HepG2 (cell line): ENCODE measurements at regions not wholly inside any gene's neighbourhood (a gene's known extent, or its start where the extent isn't known, plus 50 kb on each side); places are given as distances from the start of the nearest gene placed in this dataset.

Experiments
- ATAC-seq: fragments of 200-7000 bp; cut with Tn5 transposase; 3 replicates; pipeline ENCODE4 v1.9.1; 2020; ENCODE audit warnings: mild to moderate bottlenecking, moderate library complexity
- BruUV-seq: library from RNA; stranded (reverse); fragments of 400-500 nt; replicated peaks from 2 replicates; lab custom pipeline; 2021; lab: Mats Ljungman, UMichigan
- CTCF ChIA-PET: fragments of 300-600 bp; formaldehyde crosslinking; extraction: SDS; loops from one replicate; lab custom pipeline; 2021; ENCODE audit warnings: low total read pairs, inconsistent platforms, low intra/inter-chr PET ratio; lab: Yijun Ruan, JAX
- POLR2A ChIA-PET: fragments of 350-600 bp; sonication (Branson Sonifier 250); formaldehyde crosslinking; loops from one replicate; lab custom pipeline; 2020; ENCODE audit warnings: antibody characterized with exemption, inconsistent platforms; lab: Yijun Ruan, JAX
- DNase-seq: peaks from one replicate; pipeline ENCODE4 v3.0.0-alpha.2; 2015; ENCODE audit warnings: low spot score
- FAIRE-seq: peaks from 3 replicates; lab custom pipeline; 2011; peaks lifted over from hg19 to GRCh38; lab: Jason Lieb, UNC
- H2AFZ ChIP-seq: one replicate; pipeline ENCODE4 v1.6.1; 2011; ENCODE audit warnings: low read length, inconsistent platforms
- H3K27ac ChIP-seq: fragments of 300-600 bp; 3 replicates; pipeline ENCODE4 v1.8.0; 2011; ENCODE audit warnings: mixed run types, mild to moderate bottlenecking, mixed read lengths, low read length, inconsistent platforms; ENCODE audit not compliant: insufficient read depth; ENCODE audit errors: extremely low read length
- H3K27me3 ChIP-seq, 2 experiments: fragments of 200-600 bp in 1 of 2; 2 replicates in 1 of 2; 3 replicates in 1 of 2; pipeline versions ENCODE4 v1.6.0 to v1.8.0; 2011; ENCODE audit warnings: low read length in 2 of 2, mild to moderate bottlenecking in 2 of 2, moderate library complexity in 2 of 2, inconsistent platforms in 1 of 2; ENCODE audit not compliant: insufficient read depth in 2 of 2, control insufficient read depth in 1 of 2
- H3K36me3 ChIP-seq, 2 experiments: fragments of 200-600 bp in 1 of 2; replicated peaks in 1 of 2; 2 replicates in 1 of 2; 3 replicates in 1 of 2; pipeline versions ENCODE4 v1.5.1 to v1.8.0; 2011; ENCODE audit warnings: low read length in 2 of 2, inconsistent platforms in 1 of 2; ENCODE audit not compliant: insufficient read depth in 2 of 2, control insufficient read depth in 1 of 2
- H3K4me1 ChIP-seq: 2 replicates; pipeline ENCODE4 v1.5.1; 2012; ENCODE audit warnings: low read length, inconsistent platforms; ENCODE audit not compliant: insufficient read depth
- H3K4me2 ChIP-seq: 2 replicates; pipeline ENCODE4 v1.6.0; 2011; ENCODE audit warnings: low read depth, low read length, inconsistent platforms
- H3K4me3 ChIP-seq, 3 experiments: fragments of 200-600 bp in 1 of 3; sonication (generic), shearing (Covaris generic) in 1 of 3; replicated peaks in 1 of 3; 2 replicates each; pipeline ENCODE4 v1.5.1; 2011 to 2016; ENCODE audit warnings: low read length in 3 of 3, inconsistent platforms in 2 of 3, low read depth in 2 of 3, mild to moderate bottlenecking in 2 of 3, control low read depth in 1 of 3, mixed read lengths in 1 of 3; ENCODE audit not compliant: insufficient read depth in 1 of 3
- H3K79me2 ChIP-seq: one replicate; pipeline ENCODE4 v1.6.1; 2011; ENCODE audit warnings: low read length, inconsistent platforms; ENCODE audit not compliant: insufficient read depth
- H3K9ac ChIP-seq: 2 replicates; pipeline ENCODE4 v1.6.0; 2011; ENCODE audit warnings: mild to moderate bottlenecking, low read depth, low read length, inconsistent platforms; ENCODE audit not compliant: insufficient read depth
- H3K9me3 ChIP-seq: 2 replicates; pipeline ENCODE4 v1.5.1; 2012; ENCODE audit warnings: mild to moderate bottlenecking, low read length
- H4K20me1 ChIP-seq: 2 replicates; pipeline ENCODE4 v1.6.0; 2011; ENCODE audit warnings: inconsistent platforms, mild to moderate bottlenecking, low read length, moderate library complexity; ENCODE audit not compliant: insufficient read depth
- CENPX ChIP-seq: sonication (generic); formaldehyde crosslinking; IDR thresholded peaks from 2 replicates; pipeline ENCODE4 v1.9.0; 2021; ENCODE audit warnings: mild to moderate bottlenecking, missing genetic modification reagents, moderate library complexity
- JUNB ChIP-seq: sonication (generic); formaldehyde crosslinking; IDR thresholded peaks from 2 replicates; pipeline ENCODE4 v1.8.0; 2022; ENCODE audit warnings: missing genetic modification reagents, mild to moderate bottlenecking, borderline replicate concordance
- MIXL1 ChIP-seq: IDR thresholded peaks from 2 replicates; pipeline ENCODE4 v1.6.1; 2016
- PHF21A ChIP-seq: sonication (generic); formaldehyde crosslinking; IDR thresholded peaks from 2 replicates; pipeline ENCODE4 v1.5.0; 2020; ENCODE audit warnings: mild to moderate bottlenecking, missing genetic modification reagents
- TMF1 ChIP-seq: sonication (generic); formaldehyde crosslinking; IDR thresholded peaks from 2 replicates; pipeline ENCODE4 v1.8.1; 2022; ENCODE audit warnings: low read depth, missing genetic modification reagents
- ZNF263 ChIP-seq: sonication (generic); formaldehyde crosslinking; IDR thresholded peaks from 2 replicates; pipeline ENCODE4 v1.4.0; 2020; ENCODE audit warnings: missing genetic modification reagents
- ZNF441 ChIP-seq: sonication (generic); formaldehyde crosslinking; IDR thresholded peaks from 2 replicates; pipeline ENCODE4 v1.7.0; 2021; ENCODE audit warnings: missing genetic modification reagents, borderline replicate concordance
- ZNF670 ChIP-seq: sonication (generic); formaldehyde crosslinking; IDR thresholded peaks from 2 replicates; pipeline ENCODE4 v1.8.0; 2022; ENCODE audit warnings: mild to moderate bottlenecking, missing genetic modification reagents, borderline replicate concordance
- WGBS: methylation state at CpG from one replicate; pipeline ENCODE4 v1.1.6; 2017; ENCODE audit warnings: low lambda C conversion rate; 5-methylcytosine and 5-hydroxymethylcytosine counted together
- in situ Hi-C: cut with HindIII; loops from 2 replicates; pipeline ENCODE4 v1.10.0; 2017; ENCODE audit warnings: low pct_unique_long_range_greater_than_20kb; ENCODE audit not compliant: extremely low pct_ligation_motif_present
- intact Hi-C: fragments of 100-400 bp; cut with micrococcal nuclease; formaldehyde crosslinking; loops from one replicate; pipeline ENCODE4 v1.10.0; 2022; ENCODE audit not compliant: unreplicated experiment
- TF ChIP-seq, protein P1 (sequence below), 2 experiments: sonication (generic) in 1 of 2; formaldehyde crosslinking in 1 of 2; IDR thresholded peaks; 2 replicates each; pipeline versions ENCODE4 v1.5.1 to v1.6.1; 2011 to 2020; ENCODE audit warnings: borderline replicate concordance in 1 of 2, low read depth in 1 of 2, low read length in 1 of 2, mild to moderate bottlenecking in 1 of 2, missing genetic modification reagents in 1 of 2, moderate library complexity in 1 of 2
- TF ChIP-seq, protein P2 (sequence below): sonication (generic); formaldehyde crosslinking; IDR thresholded peaks from 2 replicates; pipeline ENCODE4 v1.9.0; 2021; ENCODE audit warnings: missing genetic modification reagents, borderline replicate concordance
- TF ChIP-seq, protein P3 (sequence below): sonication (generic); formaldehyde crosslinking; IDR thresholded peaks from 2 replicates; pipeline ENCODE4 v1.4.0; 2020; ENCODE audit warnings: missing genetic modification reagents, mild to moderate bottlenecking, borderline replicate concordance
- TF ChIP-seq, protein P4 (sequence below): sonication (generic); formaldehyde crosslinking; IDR thresholded peaks from 2 replicates; pipeline ENCODE4 v1.4.0; 2020; ENCODE audit warnings: missing genetic modification reagents, borderline replicate concordance

DNA sequence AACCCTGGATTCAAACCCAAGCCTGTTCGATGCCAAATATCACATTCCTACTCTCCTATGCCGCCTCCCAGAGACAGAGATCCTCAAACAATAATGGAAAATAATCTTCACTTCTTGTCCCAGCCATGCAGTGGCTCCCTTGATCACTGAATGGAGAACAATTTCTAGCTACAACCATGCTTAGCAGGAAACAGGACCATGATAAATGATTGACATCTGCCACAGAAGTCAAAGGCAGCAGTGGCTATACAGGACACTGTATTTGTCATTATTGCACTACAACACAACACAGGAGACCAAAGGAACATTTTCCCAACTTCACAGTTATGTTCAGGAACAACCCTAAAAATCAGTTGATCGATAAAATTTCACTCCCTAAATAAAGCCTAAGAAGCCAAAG lies 243.3 kb upstream of the SLC7A11 start (continued):
- TF ChIP-seq, protein P1, sequence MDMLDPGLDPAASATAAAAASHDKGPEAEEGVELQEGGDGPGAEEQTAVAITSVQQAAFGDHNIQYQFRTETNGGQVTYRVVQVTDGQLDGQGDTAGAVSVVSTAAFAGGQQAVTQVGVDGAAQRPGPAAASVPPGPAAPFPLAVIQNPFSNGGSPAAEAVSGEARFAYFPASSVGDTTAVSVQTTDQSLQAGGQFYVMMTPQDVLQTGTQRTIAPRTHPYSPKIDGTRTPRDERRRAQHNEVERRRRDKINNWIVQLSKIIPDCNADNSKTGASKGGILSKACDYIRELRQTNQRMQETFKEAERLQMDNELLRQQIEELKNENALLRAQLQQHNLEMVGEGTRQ (IDR thresholded peaks at IDR 0.05; ENCODE audit: low read depth, low read length): no peak
- TF ChIP-seq, protein P1 (CRISPR knock-in tag; IDR thresholded peaks at IDR 0.05; ENCODE audit: borderline replicate concordance): no peak

DNA sequence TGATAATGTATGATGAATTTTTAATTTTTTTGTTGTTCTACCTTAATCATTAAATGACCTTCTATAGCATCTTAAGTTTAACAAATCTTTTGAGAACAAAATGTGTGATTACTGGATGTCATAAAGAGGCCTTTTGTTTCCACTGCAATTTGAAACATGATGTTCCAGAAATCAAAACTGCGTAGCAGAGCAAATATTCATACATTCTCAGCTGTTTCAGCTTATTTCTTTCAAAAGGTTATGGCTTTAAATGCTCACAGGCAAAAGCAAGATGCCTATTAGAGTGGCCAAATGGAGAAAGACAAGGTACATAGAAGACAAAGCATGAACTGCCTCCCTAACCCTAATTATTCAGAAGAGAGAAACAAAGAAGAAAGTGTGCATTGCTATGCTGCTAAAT lies 233.0 kb upstream of the SLC7A11 start:
- H3K36me3 ChIP-seq: no peaks in the 10 kb centered on the region
- H3K9me3 ChIP-seq: no peaks in the 10 kb centered on the region
- ATAC-seq: no peak
- ChIA-PET POLR2A (no interaction called here), CTCF (no interaction called here)
- DNase-seq: no peak
- H3K9ac ChIP-seq: no peak overlapping the region
- H3K4me2 ChIP-seq: no peak overlapping the region
- H4K20me1 ChIP-seq: no peaks in the 10 kb centered on the region
- H3K4me1 ChIP-seq: no peaks in the 10 kb centered on the region
- WGBS: 19% methylated on average over 1 of the region's 1 CpG
- H3K27me3 ChIP-seq: no peaks in the 10 kb centered on the region
- in situ Hi-C loops: no loop called here
- no peak overlapping the region for H2AFZ ChIP-seq
- no peak for FAIRE-seq
- no peak overlapping the region for H3K4me3 ChIP-seq
- H3K27ac ChIP-seq: no peak overlapping the region
- BruUV-seq: no TSS peak
- H3K79me2 ChIP-seq: no peaks in the 10 kb centered on the region
- intact Hi-C loops: no loop called here
- TF ChIP-seq ZNF441 (CRISPR knock-in tag) (no peak), TMF1 (no peak), JUNB (CRISPR knock-in tag) (no peak), PHF21A (no peak), ZNF263 (CRISPR knock-in tag) (no peak), ZNF670 (no peak), MIXL1 (CRISPR knock-in tag) (no peak), CENPX (CRISPR knock-in tag) (no peak)
- TF ChIP-seq, protein P2, sequence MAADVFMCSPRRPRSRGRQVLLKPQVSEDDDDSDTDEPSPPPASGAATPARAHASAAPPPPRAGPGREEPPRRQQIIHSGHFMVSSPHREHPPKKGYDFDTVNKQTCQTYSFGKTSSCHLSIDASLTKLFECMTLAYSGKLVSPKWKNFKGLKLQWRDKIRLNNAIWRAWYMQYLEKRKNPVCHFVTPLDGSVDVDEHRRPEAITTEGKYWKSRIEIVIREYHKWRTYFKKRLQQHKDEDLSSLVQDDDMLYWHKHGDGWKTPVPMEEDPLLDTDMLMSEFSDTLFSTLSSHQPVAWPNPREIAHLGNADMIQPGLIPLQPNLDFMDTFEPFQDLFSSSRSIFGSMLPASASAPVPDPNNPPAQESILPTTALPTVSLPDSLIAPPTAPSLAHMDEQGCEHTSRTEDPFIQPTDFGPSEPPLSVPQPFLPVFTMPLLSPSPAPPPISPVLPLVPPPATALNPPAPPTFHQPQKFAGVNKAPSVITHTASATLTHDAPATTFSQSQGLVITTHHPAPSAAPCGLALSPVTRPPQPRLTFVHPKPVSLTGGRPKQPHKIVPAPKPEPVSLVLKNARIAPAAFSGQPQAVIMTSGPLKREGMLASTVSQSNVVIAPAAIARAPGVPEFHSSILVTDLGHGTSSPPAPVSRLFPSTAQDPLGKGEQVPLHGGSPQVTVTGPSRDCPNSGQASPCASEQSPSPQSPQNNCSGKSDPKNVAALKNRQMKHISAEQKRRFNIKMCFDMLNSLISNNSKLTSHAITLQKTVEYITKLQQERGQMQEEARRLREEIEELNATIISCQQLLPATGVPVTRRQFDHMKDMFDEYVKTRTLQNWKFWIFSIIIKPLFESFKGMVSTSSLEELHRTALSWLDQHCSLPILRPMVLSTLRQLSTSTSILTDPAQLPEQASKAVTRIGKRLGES (CRISPR knock-in tag): no peak
- TF ChIP-seq, protein P3, sequence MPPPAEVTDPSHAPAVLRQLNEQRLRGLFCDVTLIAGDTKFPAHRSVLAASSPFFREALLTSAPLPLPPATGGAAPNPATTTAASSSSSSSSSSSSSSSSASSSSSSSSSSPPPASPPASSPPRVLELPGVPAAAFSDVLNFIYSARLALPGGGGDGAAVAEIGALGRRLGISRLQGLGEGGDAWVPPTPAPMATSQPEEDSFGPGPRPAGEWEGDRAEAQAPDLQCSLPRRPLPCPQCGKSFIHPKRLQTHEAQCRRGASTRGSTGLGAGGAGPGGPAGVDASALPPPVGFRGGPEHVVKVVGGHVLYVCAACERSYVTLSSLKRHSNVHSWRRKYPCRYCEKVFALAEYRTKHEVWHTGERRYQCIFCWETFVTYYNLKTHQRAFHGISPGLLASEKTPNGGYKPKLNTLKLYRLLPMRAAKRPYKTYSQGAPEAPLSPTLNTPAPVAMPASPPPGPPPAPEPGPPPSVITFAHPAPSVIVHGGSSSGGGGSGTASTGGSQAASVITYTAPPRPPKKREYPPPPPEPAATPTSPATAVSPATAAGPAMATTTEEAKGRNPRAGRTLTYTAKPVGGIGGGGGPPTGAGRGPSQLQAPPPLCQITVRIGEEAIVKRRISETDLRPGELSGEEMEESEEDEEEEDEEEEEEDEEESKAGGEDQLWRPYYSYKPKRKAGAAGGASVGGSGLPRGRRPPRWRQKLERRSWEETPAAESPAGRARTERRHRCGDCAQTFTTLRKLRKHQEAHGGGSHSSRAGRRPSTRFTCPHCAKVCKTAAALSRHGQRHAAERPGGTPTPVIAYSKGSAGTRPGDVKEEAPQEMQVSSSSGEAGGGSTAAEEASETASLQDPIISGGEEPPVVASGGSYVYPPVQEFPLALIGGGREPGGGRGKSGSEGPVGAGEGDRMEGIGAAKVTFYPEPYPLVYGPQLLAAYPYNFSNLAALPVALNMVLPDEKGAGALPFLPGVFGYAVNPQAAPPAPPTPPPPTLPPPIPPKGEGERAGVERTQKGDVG (CRISPR knock-in tag): no peak
- TF ChIP-seq, protein P4, sequence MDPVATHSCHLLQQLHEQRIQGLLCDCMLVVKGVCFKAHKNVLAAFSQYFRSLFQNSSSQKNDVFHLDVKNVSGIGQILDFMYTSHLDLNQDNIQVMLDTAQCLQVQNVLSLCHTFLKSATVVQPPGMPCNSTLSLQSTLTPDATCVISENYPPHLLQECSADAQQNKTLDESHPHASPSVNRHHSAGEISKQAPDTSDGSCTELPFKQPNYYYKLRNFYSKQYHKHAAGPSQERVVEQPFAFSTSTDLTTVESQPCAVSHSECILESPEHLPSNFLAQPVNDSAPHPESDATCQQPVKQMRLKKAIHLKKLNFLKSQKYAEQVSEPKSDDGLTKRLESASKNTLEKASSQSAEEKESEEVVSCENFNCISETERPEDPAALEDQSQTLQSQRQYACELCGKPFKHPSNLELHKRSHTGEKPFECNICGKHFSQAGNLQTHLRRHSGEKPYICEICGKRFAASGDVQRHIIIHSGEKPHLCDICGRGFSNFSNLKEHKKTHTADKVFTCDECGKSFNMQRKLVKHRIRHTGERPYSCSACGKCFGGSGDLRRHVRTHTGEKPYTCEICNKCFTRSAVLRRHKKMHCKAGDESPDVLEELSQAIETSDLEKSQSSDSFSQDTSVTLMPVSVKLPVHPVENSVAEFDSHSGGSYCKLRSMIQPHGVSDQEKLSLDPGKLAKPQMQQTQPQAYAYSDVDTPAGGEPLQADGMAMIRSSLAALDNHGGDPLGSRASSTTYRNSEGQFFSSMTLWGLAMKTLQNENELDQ: no peak
